CD1c-positive myeloid dendritic cell (primary cell): ENCODE measurements at regions not wholly inside any gene's neighbourhood (a gene's known extent, or its start where the extent isn't known, plus 50 kb on each side); places are given as distances from the start of the nearest gene placed in this dataset.

Experiments
- DNase-seq: peaks from one replicate; pipeline ENCODE4 v3.0.0-alpha.2; 2016; ENCODE audit errors: extremely low spot score

DNA sequence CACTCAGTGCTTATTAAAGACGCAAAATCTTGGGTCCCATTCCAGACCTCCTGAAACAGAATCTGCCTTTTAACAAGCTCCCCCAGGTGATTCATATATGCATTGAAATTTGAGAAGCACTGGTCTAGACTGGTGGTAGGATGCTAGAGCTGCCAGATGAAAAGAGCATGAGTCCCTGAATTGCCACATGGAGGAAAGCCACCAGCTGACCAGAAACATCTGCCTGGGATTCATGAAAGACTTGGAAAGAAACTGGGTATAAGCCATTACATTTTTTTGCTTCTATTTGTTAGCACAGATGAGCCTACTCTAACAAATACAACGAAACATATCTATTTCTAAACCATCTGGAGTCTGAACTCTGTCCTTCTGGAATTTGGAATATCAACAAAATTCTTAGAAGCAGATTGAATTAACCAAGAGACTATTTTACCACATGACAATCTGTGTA lies 228.9 kb downstream of the RBM43 start:
- no peak for DNase-seq

DNA sequence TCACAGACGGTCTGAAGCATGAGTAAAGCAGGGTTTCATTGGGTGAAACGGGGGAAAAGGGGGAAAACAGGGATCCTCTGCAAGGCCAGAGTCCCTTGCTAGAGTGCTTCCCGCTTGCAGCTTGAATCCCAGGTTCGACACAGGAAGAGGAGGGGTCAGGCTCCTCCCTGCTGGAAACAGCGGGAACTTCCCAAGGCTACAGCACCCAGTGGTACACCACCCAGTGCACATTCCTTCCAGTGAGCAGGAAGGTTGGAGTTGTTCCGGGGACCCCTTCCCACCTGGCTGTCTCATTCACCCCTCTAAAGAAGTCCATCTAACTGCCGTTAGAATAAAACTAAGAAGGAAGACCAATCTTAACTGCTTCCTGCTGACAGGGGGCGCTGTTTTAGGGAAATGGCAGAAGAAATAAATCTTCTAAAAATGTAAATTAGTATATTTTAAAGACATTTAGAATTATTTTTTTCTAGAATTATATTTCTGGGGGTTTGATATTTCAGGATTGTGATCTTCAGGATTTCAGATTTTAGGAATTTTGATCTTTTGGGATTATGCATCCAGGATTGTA lies 230.9 kb downstream of the RBM43 start:
- DNase-seq = no peak

DNA sequence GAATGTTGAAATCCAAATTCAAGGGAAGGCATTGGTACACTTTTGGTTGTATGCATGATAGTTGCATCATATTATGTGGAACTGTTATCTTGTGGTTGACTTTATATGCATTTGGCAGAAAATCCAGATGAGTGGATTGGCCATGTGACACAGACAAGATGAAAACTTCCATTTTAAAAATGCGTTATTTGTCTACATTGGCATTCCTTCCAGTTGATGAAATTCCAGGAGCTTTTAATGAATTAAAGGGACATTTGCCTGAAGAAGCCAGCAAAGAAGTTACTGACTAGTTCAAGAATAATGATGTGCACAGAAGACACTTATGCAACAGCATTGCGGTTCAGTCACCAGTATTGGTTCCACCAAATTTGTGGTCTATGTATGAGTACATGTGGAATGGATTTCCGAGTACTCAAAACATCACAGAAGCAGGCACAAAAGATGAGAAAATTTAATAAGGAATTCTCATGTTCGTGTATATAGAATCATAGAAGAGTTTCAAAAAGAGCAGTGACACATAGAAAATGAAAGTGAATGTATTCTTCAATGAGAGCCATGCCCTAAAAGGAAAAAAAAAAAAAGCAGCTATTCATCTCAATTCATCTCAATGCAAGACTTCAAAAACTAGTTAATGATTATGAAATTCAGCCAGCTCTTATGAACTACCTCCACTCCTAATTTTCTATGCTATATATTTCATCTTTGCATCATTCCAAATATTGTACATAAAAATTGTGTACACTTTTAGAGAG lies 232.1 kb downstream of the RBM43 start:
- DNase-seq = no peak

DNA sequence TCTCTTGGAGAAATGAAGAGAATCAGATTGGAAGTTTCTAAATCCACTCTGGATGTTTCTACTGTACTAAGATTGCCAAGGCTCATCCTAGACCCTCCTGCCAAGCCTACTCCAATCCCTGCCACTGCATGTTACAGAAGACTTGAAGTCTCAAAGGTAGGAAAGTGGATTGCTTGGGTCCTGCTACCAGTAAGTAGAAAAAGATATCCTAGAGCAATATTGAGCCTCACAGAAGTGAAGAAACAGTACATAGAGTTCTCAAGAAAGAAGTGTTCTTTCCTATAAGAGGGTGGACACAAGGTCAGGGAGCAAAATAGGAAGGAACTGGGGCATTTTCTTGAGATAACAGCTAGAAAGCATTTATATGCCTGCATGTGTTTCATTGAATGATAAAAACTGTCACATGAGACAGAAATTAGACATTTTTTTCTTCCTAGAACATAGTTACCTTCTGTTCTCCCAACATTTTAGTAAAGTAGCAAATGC lies 232.9 kb downstream of the RBM43 start:
- no peak for DNase-seq

DNA sequence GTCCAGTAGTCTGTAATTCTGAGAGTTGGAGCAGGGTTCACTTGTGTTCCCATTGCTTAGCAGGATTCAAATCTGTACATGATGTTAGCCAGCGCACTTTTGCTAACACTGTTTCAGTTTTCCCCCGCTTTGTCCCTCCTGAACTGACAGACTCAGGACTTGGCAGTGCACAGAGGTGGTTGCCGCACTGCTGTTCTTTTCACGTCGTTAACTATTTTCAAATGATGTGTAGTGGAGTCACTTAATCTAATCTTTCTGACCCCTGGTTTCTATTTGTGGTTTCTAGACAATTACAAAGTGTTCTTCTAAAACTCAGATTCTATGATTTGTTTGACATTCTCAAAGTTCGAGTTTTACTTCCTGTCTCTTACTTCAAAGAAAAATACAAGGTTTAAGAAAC lies 234.5 kb downstream of the RBM43 start:
- no peak for DNase-seq

DNA sequence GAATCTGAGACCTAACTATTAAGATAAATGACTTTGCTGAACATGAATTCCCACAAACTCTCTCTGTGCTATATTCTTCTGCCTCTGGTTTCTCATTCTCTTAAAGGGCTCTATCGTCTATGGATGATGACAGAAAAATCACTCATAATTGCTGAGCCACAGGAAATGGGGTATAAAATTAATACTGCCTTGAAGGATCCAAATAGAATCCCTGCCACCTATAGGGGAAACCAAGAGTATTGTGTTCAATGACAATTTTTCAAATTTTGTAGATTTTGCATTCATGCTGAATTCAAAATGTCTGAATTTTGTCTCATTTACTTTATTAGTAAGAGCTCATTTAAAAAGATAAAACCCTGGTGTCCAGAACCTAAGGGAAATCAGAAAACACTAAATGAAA lies 235.8 kb downstream of the RBM43 start:
- DNase-seq = no peak

DNA sequence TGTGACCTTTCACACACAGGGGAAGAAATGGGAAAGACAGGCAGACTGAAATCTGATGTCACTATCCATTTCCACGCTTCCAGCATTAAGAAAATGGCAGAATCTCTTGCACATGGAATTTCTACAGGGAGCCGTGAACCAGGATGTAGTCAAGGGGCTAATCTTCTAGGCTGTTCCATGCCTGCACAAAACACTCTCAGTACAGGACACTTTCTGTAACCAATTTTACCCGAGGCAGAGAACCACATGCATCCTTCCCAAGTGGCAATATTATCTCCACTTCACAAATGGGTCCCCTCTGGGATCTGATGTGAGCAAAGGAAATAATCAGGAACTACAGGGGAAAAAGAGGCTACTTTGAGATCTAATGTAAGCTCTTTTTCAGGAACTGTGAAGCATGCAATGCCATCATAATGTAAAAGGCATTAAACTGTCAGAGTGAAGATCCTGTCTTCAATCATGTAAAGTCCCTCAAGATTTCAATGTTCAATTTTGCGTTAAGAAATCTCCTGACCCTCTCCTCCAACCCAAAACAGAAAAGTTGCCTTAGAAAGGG lies 236.9 kb downstream of the RBM43 start:
- DNase-seq = no peak

DNA sequence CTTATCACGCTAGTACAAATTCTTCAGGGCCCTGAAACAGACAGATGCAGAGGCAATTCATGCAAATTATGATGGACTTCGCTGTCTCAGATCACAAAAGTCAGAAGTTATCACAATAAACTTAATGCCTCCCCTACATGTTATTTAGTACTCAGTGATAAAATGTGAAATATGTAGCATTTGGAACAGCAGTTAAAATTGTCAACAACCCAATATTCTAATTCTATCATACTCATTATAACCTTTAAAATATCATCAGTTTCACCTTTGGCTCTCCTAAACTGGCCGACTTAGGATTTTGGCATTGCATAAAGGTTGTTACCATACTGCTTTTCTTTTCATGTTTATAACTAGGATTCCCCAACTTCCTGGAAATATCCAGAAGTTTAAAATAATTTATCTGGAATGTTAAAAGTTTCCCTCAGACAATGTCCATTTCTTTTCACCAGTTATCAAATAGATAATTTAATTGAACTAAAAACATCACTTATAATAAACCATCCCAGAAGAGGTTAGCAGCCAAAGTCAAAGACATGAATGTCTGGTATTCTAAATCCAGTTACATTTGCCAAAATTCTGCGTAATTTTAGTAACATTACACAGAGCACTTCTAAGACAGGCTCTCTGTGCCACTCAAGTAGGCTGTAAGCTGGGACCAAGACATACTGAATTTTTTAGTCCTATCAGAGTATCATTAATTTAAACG lies 239.8 kb downstream of the RBM43 start:
- no peak for DNase-seq

DNA sequence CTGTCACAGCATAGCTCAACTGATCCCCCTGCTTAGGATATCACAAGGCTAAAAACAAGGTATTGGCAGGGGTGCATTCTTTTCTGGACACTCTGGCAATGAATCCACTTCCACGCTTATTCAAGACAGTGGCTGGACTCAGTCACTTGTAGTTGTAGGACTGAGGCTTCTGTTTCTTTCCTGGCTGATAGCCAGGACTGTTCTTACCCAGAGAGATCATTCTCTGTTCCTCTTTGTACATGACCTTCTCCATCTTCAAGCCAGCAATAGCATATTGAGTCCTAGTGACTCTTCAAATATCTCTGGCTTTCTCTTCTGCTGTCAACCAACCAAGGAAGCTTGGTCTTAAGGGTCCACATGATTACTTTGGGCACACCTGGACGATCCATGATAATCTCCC lies 241.3 kb downstream of the RBM43 start:
- DNase-seq = peak; percentile 29

DNA sequence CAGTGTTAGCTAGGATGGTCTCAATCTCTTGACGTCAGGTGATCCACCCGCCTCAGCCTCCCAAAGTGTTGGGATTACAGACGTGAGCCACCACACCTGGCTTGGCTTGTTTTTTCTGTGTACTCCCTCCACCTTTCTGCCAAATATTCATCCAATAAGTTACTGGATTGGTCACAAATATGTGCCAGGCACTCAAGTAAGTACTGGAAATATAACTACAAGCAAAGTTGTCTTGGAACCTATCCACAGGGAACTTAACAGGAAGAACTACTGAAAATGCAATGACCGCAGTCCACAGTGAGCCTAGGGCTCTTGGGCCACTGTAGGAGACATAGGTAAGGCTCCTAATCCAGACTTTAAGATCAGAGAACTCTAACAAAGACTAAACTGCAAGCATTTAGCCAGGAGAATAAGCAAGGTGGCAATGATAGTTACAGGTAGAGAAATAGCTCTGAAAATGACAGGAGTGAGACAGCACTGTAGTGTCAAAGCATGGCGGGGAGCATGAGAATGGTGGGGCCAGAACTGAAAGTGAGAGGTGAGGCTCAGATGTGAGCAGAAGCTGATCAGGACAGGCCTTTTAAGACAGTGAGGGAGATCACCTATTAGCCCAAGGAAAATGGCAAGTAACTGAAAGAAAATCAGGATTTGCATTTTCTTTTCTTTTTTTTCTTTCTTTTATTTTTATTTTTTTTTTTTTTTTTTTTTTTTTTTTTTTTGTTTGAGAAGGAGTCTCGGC lies 252.1 kb downstream of the RBM43 start:
- DNase-seq = no peak

DNA sequence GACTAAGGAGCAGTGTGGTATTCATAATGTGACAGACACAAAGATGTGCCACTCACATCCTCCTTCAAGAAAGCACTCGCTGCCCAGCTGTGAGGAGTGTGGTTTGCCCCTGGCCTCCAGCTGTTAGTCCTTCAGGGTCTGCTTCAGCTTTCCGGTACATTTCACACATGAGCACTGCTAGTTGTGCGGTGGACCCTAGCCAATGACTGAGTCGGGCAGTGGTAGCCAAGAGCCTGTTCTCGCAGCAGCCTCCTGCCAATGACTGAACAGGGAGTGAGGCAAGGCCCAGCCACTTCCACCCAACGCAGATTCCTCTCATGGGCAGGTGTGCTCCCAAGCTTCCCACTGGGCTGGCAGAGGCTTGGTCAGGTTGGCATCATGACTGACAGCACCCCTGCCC lies 254.3 kb downstream of the RBM43 start:
- no peak for DNase-seq

DNA sequence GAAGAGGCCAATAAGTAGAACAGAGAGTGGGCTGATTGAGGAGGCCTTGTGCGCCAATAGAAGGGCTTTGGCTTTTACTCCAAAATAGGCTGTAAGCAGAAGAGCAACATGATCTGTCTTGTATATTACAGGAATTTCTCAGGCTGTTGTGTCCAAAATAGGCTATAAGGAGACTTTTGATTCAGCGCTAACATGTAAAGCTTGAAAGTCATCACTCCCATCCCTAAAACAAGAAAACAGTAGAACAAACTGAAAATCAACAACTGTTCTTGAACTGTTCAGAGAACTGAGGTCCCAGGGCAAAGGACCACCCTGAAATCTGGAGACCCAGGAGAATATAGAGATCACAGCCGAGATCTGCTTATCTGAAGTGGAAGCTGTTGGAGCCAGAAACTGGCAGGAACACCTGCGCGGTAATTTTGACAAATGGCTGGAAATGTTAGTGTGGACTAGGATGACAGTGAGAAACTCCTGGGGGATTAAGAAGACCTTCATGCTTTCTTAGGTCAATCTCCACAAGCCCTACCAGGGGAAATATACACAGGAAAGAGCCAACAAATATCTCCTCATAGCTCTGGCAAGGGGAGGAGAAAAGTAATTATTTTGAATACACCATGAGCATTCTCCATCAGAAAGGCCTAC lies 258.6 kb downstream of the RBM43 start:
- no peak for DNase-seq

DNA sequence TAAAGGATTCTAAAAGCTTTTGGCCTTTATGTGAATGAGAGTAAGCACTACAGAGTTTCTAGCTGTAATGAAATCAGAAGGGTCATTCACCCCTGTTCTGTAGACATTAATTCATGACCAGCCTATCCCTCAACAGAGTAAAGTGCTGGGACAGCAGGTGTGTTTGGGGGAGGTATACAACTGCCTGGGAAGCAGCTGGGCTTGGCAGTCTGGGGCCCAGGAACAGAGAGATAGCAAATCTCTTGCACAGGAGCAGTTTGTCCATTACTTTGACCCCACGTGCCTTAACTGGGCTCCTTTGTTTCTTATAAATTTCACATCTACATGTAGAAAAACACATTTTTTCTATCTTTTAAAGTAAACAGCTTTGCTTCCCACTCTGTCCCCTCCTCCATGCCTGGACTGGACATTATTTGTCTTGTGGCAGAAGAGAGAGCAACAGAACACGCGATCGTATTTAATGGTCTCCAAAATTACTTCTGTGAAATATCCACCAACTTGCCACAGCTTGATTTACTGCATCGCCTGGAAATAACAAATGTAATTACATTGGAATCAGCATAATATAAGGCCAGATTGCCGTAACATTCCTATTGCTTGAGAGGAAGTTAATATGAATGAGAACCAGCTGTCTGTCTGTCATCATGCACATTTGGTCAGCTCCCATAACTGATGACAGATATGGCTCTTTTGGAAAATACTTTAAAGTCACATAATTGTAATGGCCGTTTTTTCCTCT lies 263.8 kb downstream of the RBM43 start:
- DNase-seq = no peak

DNA sequence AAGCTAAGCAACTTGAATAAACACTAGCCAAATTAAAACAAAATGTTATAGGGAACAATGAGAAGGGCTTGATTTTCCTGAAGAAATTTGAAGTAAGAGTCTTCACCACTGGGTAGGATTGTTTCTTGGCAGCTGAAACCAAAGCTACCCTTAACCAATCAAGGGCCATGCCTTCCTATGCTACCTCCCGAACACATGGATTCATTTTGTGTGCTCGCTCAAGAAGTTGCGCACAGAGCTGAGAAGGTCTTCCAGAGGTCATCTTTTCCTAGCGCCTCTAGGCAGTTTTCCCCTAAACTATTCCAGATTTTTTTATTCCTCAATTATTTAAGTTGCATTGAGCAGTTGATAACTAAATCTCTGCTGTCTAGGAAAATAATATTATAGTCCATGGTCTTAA lies 264.6 kb downstream of the RBM43 start:
- DNase-seq = no peak

DNA sequence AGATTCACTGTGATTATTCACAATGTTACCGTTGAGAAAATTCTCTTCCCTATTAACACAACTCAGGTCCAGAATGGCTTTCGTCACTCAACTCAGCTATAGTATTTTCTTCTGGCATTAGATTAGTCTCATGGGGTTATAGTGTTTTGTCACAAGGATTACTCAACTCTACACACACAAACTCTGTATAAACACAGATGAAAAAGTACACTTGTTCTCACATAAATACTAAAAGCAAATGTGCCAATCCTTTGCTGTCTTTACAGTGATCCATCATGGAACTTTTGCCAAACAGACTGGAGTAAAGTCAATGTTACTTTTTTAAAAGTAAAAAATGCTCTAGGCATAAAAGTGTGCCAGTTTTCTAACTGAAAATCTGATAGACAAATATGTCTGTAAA lies 267.6 kb downstream of the RBM43 start:
- DNase-seq = no peak

DNA sequence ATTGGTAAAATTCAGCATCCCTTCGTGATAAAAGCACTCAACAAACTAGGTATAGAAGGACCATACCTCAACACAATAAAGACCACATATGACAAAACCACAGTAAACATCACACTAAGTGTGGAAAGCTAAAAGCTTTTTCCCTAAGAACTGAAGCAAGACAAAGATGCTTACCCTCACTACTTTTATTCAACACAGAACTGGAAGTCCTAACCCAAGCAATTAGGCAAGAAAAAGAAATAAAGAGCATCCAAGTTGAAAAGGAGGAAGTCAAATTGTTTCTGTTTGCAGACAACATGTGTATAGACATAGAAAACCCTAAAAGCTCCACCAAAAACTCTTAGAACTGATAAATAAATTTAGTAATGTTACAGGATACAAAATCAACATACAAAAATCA lies 271.7 kb downstream of the RBM43 start:
- no peak for DNase-seq

DNA sequence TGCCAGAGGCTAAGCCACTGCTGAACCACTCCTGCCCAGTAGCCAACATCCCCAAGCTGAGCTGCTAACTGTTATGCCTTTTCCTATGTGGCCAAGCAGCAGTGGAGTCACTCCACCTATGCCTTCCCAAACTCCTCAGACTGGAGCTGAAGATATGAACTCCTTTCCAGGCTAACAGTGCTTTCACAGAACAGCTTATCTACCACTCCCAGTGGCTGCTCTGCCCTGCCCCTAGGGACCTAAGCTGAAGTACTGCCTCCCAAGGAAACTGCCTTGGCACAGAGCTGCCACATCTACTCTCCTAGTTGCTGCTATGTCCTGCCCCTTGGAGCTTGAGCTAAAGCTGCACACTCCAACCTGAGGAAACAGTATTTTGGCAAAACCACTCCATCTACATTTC lies 275.9 kb downstream of the RBM43 start:
- no peak for DNase-seq

DNA sequence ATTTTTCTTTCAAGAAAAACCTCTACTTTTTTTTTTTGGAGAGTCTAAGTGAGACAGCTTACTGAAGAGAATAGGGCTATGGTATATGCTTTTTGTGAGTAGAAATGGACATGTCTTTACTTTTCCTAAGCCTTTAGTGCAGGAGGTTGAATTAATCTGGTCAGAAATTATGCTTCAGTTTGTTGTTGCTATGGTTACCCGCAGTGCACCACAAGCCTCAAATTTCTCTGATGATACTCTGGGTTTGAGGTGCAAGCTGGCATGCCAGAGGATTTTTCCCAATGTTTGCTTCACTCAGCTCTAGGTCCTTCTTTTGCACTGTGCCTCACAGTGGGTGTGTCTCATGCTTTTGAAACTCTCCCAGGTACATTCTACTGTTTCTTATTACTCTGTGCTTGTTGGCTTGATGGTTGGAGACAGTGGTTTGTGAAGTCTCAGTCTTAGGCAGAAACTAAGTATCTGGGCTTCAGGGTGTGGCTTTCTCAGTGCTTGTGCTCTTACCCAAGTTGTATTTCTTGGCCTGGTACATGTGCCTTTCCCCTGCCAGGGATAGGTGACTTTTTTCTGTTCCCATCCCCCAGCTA lies 278.3 kb downstream of the RBM43 start:
- DNase-seq = no peak

DNA sequence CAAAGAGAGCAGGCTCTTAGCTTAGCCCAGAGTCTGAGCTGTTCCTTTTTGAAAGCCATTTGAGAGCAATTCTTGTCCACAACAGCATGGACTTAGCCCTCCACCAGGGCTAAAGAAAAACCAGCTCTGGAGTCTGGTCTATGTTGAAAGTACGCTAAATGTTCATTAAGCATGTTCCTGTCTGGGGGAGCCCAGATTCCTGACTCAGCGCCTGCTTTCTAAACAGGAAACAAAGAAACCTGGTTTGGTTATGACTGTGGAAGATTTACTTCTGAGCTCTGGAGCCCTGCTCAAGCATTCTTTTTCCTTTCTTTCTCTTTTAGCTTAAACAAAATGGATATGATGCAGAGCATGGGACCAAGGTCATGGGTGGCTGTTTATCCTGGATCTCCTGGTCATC lies 279.8 kb downstream of the RBM43 start:
- DNase-seq = no peak

DNA sequence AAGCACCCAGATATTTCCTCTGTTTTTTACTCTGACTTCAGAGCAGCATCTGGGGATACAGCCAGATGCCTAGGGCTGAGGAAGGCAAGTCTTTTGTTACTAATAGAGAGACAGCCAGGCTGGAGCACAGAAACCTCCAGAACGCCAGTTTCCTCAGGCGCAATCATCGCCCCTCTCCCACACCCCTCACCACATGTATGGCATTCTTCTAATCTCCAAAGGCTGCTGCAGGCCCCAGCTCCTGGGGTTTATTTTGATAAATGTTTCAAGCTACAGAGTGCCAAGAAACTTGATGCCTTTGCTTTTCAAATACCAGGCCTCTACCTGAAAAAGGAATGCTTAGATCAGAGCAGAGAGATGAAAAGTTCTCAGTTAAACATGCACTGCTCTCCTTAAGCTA lies 283.6 kb downstream of the RBM43 start:
- no peak for DNase-seq
